ENCODE measurements at regions not wholly inside any gene's neighbourhood (a gene's known extent, or its start where the extent isn't known, plus 50 kb on each side); places are given as distances from the start of the nearest gene placed in this dataset.

GRCh38 chr19:30691819-30692166, 319.6 kb downstream of the ZNF536 start:
- Histone ChIP-seq H3K4me1 (ENCODE audit: control insufficient read depth, insufficient read depth, low read length, poor library complexity, severe bottlenecking) (peaks cover 8% of the 10 kb centered on the region), H3K9me3 (ENCODE audit: control insufficient read depth, low read length) (no peaks in the 10 kb centered on the region), H3K36me3 (ENCODE audit: control insufficient read depth, insufficient read depth, low read length) (no peaks in the 10 kb centered on the region), H3K27ac (ENCODE audit: low read depth, low read length, severe bottlenecking) (peak overlapping the region; percentile 24), H3K4me3 (ENCODE audit: extremely low read depth, insufficient read depth, low read length, poor library complexity, severe bottlenecking) (no peak overlapping the region)
- WGBS, 2 experiments (ENCODE audit: insufficient coverage in 2 of 2): 54 to 73% methylated on average over 6 to 7 of the region's 10 CpGs

GRCh38 chr19:30690935-30691818, 319.0 kb downstream of the ZNF536 start:
- peak overlapping the region; percentile 57 for H3K27ac ChIP-seq (ENCODE audit: low read depth, low read length, severe bottlenecking)
- H3K4me3 ChIP-seq (ENCODE audit: extremely low read depth, insufficient read depth, low read length, poor library complexity, severe bottlenecking): no peak overlapping the region
- peaks cover 8% of the 10 kb centered on the region for H3K4me1 ChIP-seq (ENCODE audit: control insufficient read depth, insufficient read depth, low read length, poor library complexity, severe bottlenecking)
- no peaks in the 10 kb centered on the region for H3K9me3 ChIP-seq (ENCODE audit: control insufficient read depth, low read length)
- H3K36me3 ChIP-seq (ENCODE audit: control insufficient read depth, insufficient read depth, low read length): no peaks in the 10 kb centered on the region
- 23 to 25% methylated on average over 10 to 16 of the region's 22 CpGs for whole genome bisulfite sequencing, 2 experiments (ENCODE audit: insufficient coverage in 2 of 2)

- WGBS, 2 experiments (ENCODE audit: insufficient coverage in 2 of 2): 90 to 100% methylated on average over 1 to 2 of the region's 4 CpGs
- Histone ChIP-seq H3K4me1 (ENCODE audit: control insufficient read depth, insufficient read depth, low read length, poor library complexity, severe bottlenecking) (peaks cover 8% of the 10 kb centered on the region), H3K9me3 (ENCODE audit: control insufficient read depth, low read length) (no peaks in the 10 kb centered on the region), H3K27ac (ENCODE audit: low read depth, low read length, severe bottlenecking) (no peak overlapping the region), H3K36me3 (ENCODE audit: control insufficient read depth, insufficient read depth, low read length) (no peaks in the 10 kb centered on the region), H3K4me3 (ENCODE audit: extremely low read depth, insufficient read depth, low read length, poor library complexity, severe bottlenecking) (no peak overlapping the region)
These were observed 318.3 kb downstream of the ZNF536 start for GRCh38 chr19:30690525-30690924.

GRCh38 chr19:30689474-30689873, 317.3 kb downstream of the ZNF536 start:
- WGBS, 2 experiments (ENCODE audit: insufficient coverage in 2 of 2): 64 to 71% methylated on average over 4 of the region's 4 CpGs
- Histone ChIP-seq H3K27ac (ENCODE audit: low read depth, low read length, severe bottlenecking) (no peak overlapping the region), H3K4me1 (ENCODE audit: control insufficient read depth, insufficient read depth, low read length, poor library complexity, severe bottlenecking) (peaks cover 8% of the 10 kb centered on the region), H3K9me3 (ENCODE audit: control insufficient read depth, low read length) (no peaks in the 10 kb centered on the region), H3K36me3 (ENCODE audit: control insufficient read depth, insufficient read depth, low read length) (no peaks in the 10 kb centered on the region), H3K4me3 (ENCODE audit: extremely low read depth, insufficient read depth, low read length, poor library complexity, severe bottlenecking) (no peak overlapping the region)

GRCh38 chr19:30688696-30689095, 316.5 kb downstream of the ZNF536 start:
- no peak overlapping the region for H3K4me3 ChIP-seq (ENCODE audit: extremely low read depth, insufficient read depth, low read length, poor library complexity, severe bottlenecking)
- H3K27ac ChIP-seq (ENCODE audit: low read depth, low read length, severe bottlenecking): no peak overlapping the region
- WGBS, 2 experiments (ENCODE audit: insufficient coverage in 2 of 2): 93 to 100% methylated on average over 2 to 4 of the region's 5 CpGs
- H3K9me3 ChIP-seq (ENCODE audit: control insufficient read depth, low read length): no peaks in the 10 kb centered on the region
- peaks cover 8% of the 10 kb centered on the region for H3K4me1 ChIP-seq (ENCODE audit: control insufficient read depth, insufficient read depth, low read length, poor library complexity, severe bottlenecking)
- no peaks in the 10 kb centered on the region for H3K36me3 ChIP-seq (ENCODE audit: control insufficient read depth, insufficient read depth, low read length)

GRCh38 chr19:30686826-30687566, 314.8 kb downstream of the ZNF536 start:
- no peak overlapping the region for H3K27ac ChIP-seq (ENCODE audit: low read depth, low read length, severe bottlenecking)

DNA sequence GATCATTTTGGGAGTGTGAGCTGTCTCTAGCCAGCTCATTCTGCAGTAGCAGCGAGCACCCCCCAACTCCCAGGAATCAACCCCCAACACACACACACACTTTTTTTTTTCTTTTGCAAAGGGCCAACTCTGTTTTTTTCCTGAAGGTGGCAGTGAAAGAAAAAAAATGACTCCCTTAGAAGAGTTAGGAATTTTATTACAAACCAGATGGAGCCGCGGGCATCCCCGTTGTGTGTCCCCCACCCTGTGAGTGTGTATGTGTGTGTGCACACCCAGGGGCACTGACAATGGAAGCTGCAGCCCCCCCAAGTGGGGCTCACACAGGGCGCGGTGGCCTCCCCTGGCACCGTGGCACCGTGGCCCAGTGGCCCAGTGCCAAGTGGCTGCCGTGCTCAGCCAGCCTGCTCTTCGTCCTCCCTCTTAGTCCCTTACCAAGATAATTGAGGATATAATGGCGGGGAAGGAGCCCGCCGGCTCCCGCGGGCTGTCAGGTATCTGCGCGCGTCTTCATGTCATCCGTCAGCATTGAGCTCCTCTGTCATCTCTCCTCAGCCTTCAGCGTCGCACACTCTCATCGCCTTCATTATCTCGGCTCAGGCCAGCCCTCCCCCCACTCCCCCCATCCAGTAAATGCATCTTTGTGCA, 314.1 kb downstream of the ZNF536 start:
- no peak overlapping the region for H3K4me3 ChIP-seq (ENCODE audit: extremely low read depth, insufficient read depth, low read length, poor library complexity, severe bottlenecking)
- 89 to 98% methylated on average over 11 to 16 of the region's 23 CpGs for WGBS, 2 experiments (ENCODE audit: insufficient coverage in 2 of 2)
- no peaks in the 10 kb centered on the region for H3K36me3 ChIP-seq (ENCODE audit: control insufficient read depth, insufficient read depth, low read length)
- no peak overlapping the region for H3K27ac ChIP-seq (ENCODE audit: low read depth, low read length, severe bottlenecking)
- no peaks in the 10 kb centered on the region for H3K9me3 ChIP-seq (ENCODE audit: control insufficient read depth, low read length)
- peaks cover 5% of the 10 kb centered on the region for H3K4me1 ChIP-seq (ENCODE audit: control insufficient read depth, insufficient read depth, low read length, poor library complexity, severe bottlenecking)

More at GRCh38 chr19:30686826-30687566, 314.8 kb downstream of the ZNF536 start:
- 71 to 84% methylated on average over 5 to 6 of the region's 16 CpGs for WGBS, 2 experiments (ENCODE audit: insufficient coverage in 2 of 2)
- Histone ChIP-seq H3K4me3 (ENCODE audit: extremely low read depth, insufficient read depth, low read length, poor library complexity, severe bottlenecking) (no peak overlapping the region), H3K9me3 (ENCODE audit: control insufficient read depth, low read length) (no peaks in the 10 kb centered on the region), H3K36me3 (ENCODE audit: control insufficient read depth, insufficient read depth, low read length) (no peaks in the 10 kb centered on the region), H3K4me1 (ENCODE audit: control insufficient read depth, insufficient read depth, low read length, poor library complexity, severe bottlenecking) (peaks cover 8% of the 10 kb centered on the region)

DNA sequence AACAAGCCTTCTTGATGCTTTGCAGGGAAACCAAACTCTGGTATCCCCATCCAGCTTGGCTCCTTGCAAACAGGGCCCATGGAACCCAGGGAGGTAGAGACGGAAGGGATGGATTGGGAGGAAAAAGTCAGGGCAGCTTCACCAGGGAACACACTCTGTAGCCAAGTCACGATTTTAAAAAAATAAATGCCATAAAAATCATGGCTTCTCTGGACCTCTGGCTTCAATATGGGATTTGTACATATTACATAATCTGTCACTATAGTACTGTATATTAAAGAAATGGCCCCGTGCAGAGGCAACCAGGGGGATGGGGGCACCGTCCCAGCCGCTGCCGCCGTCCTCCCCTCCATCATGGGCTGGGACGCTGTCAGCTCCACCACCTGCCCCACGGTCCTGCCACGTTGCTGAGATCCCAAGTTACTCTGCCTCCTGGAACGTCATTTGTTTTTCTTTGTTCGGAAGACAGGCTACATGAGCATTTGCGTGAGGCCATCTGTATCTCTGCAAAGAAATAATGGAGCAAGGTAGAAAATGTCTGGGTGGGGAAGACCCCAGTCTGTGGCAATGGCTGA, 313.3 kb downstream of the ZNF536 start:
- Histone ChIP-seq H3K4me3 (ENCODE audit: extremely low read depth, insufficient read depth, low read length, poor library complexity, severe bottlenecking) (no peak overlapping the region), H3K27ac (ENCODE audit: low read depth, low read length, severe bottlenecking) (no peak overlapping the region), H3K9me3 (ENCODE audit: control insufficient read depth, low read length) (no peaks in the 10 kb centered on the region), H3K4me1 (ENCODE audit: control insufficient read depth, insufficient read depth, low read length, poor library complexity, severe bottlenecking) (no peaks in the 10 kb centered on the region), H3K36me3 (ENCODE audit: control insufficient read depth, insufficient read depth, low read length) (no peaks in the 10 kb centered on the region)
- 94 to 97% methylated on average over 6 to 12 of the region's 13 CpGs for WGBS, 2 experiments (ENCODE audit: insufficient coverage in 2 of 2)

- WGBS, 2 experiments (ENCODE audit: insufficient coverage in 2 of 2): 77 to 83% methylated on average over 8 of the region's 10 CpGs
- H3K9me3 ChIP-seq (ENCODE audit: control insufficient read depth, low read length): no peaks in the 10 kb centered on the region
- H3K36me3 ChIP-seq (ENCODE audit: control insufficient read depth, insufficient read depth, low read length): no peaks in the 10 kb centered on the region
- H3K27ac ChIP-seq (ENCODE audit: low read depth, low read length, severe bottlenecking): no peak overlapping the region
- no peaks in the 10 kb centered on the region for H3K4me1 ChIP-seq (ENCODE audit: control insufficient read depth, insufficient read depth, low read length, poor library complexity, severe bottlenecking)
- no peak overlapping the region for H3K4me3 ChIP-seq (ENCODE audit: extremely low read depth, insufficient read depth, low read length, poor library complexity, severe bottlenecking)
These were observed 312.4 kb downstream of the ZNF536 start for GRCh38 chr19:30684613-30685012.

DNA sequence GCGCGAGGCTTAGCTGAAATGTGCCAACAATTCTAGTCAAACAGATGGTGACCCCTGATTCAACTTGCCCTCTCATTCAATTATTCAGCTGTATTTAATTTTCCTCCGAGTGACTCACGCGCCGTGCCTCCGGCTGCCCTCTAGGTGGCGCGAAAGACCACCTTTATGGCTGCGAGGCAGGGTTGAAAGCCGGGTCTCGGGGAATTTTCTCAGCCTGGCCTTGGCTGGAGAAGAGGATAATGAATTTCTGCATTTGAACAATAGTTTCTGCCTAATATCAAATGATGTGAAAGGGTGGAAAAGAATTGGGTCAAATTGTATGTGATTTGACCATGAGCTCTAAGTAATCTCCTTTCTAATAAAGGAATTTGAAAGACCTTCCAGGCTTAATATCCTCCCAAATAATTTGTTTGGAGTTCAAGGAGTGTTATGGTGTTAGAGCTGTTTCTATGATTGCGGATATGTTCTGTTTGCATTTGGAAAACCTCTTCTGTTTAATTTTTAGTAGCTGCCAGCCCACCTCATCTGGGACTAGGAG, 310.9 kb downstream of the ZNF536 start:
- Histone ChIP-seq H3K36me3 (ENCODE audit: control insufficient read depth, insufficient read depth, low read length) (no peaks in the 10 kb centered on the region), H3K9me3 (ENCODE audit: control insufficient read depth, low read length) (no peaks in the 10 kb centered on the region), H3K27ac (ENCODE audit: low read depth, low read length, severe bottlenecking) (no peak overlapping the region), H3K4me1 (ENCODE audit: control insufficient read depth, insufficient read depth, low read length, poor library complexity, severe bottlenecking) (no peaks in the 10 kb centered on the region), H3K4me3 (ENCODE audit: extremely low read depth, insufficient read depth, low read length, poor library complexity, severe bottlenecking) (no peak overlapping the region)
- WGBS, 2 experiments (ENCODE audit: insufficient coverage in 2 of 2): 0 to 3% methylated on average over 4 to 7 of the region's 13 CpGs
